Kidney glomerular epithelial cell (primary cell): ENCODE measurements at regions not wholly inside any gene's neighbourhood (a gene's known extent, or its start where the extent isn't known, plus 50 kb on each side); places are given as distances from the start of the nearest gene placed in this dataset.

Experiments used
- DNase-seq: peaks from one replicate; lab custom pipeline; 2025; lab: John Stamatoyannopoulos, UW

- DNase-seq, result no peak
Observed at GRCh38 chr10:128422999-128423398, 296.8 kb upstream of the MKI67 start.

- DNase-seq, result no peak
Observed at GRCh38 chr10:128429321-128429720, 303.1 kb upstream of the MKI67 start.

- no peak for DNase-seq
Observed at GRCh38 chr10:128429835-128430513, 303.8 kb upstream of the MKI67 start.

- DNase-seq, result no peak
Observed at GRCh38 chr10:128431083-128431482, 304.9 kb upstream of the MKI67 start.

- DNase-seq, result no peak
Observed at GRCh38 chr10:128431506-128431905, 305.3 kb upstream of the MKI67 start.

GRCh38 chr10:128432011-128432410, 305.8 kb upstream of the MKI67 start:
- DNase-seq, result no peak

GRCh38 chr10:128432423-128432822, 306.2 kb upstream of the MKI67 start:
- DNase-seq, result no peak

- no peak for DNase-seq
Observed at GRCh38 chr10:128435811-128436210, 309.6 kb upstream of the MKI67 start.

- DNase-seq, result no peak
Observed at GRCh38 chr10:128437786-128438345, 311.6 kb upstream of the MKI67 start.

GRCh38 chr10:128438417-128439063, 312.3 kb upstream of the MKI67 start:
- DNase-seq, result no peak

- DNase-seq, result no peak
Observed at GRCh38 chr10:128440513-128441160, 314.4 kb upstream of the MKI67 start.

- no peak for DNase-seq
Observed at GRCh38 chr10:128443925-128444518, 317.8 kb upstream of the MKI67 start.

- no peak for DNase-seq
Observed at GRCh38 chr10:128448796-128449195, 322.6 kb upstream of the MKI67 start.

GRCh38 chr10:128451879-128452278, 325.7 kb upstream of the MKI67 start:
- DNase-seq, result no peak

- DNase-seq, result no peak
Observed at GRCh38 chr10:128456271-128456670, 330.0 kb upstream of the MKI67 start.

- DNase-seq, result no peak
Observed at GRCh38 chr10:128457136-128457535, 330.9 kb upstream of the MKI67 start.

GRCh38 chr10:128461991-128462390, 335.8 kb upstream of the MKI67 start:
- no peak for DNase-seq

- DNase-seq, result no peak
Observed at GRCh38 chr10:128462844-128463243, 336.6 kb upstream of the MKI67 start.

- peak; percentile 3 for DNase-seq
Observed at GRCh38 chr10:128463991-128464760, 338.0 kb upstream of the MKI67 start.

- DNase-seq, result no peak
Observed at GRCh38 chr10:128465697-128466096, 339.5 kb upstream of the MKI67 start.

GRCh38 chr10:128466831-128467371, 340.7 kb upstream of the MKI67 start:
- DNase-seq, result no peak

GRCh38 chr10:128468462-128468861, 342.2 kb upstream of the MKI67 start:
- DNase-seq, result no peak
